ENCODE measurements at regions not wholly inside any gene's neighbourhood (a gene's known extent, or its start where the extent isn't known, plus 50 kb on each side); places are given as distances from the start of the nearest gene placed in this dataset.

- Histone ChIP-seq H3K9me2 (ENCODE audit: insufficient read depth, low read length) (no peaks in the 10 kb centered on the region), H3K79me2 (replicated peaks; ENCODE audit: insufficient read depth, low read length) (no peaks in the 10 kb centered on the region), H3K27ac (ENCODE audit: low read length) (no peak overlapping the region), H3K4me3 (ENCODE audit: low read length) (no peak overlapping the region), H3K27me3 (ENCODE audit: insufficient read depth, low read depth, low read length) (no peaks in the 10 kb centered on the region), H3K9ac (ENCODE audit: low read length) (no peak overlapping the region), H2AFZ (ENCODE audit: low read depth, low read length) (no peak overlapping the region), H3F3A (ENCODE audit: insufficient read depth, low read length, poor library complexity, severe bottlenecking) (no peaks in the 10 kb centered on the region), H3K36me3 (ENCODE audit: insufficient read depth, low read length) (no peaks in the 10 kb centered on the region), H3K9me3 (ENCODE audit: low read length) (no peaks in the 10 kb centered on the region), H4K20me1 (ENCODE audit: insufficient read depth) (no peaks in the 10 kb centered on the region), H3K4me2 (ENCODE audit: low read length) (no peak overlapping the region)
- TF ChIP-seq POLR2AphosphoS5 (IDR thresholded peaks at IDR 0.05) (no peak), EZH2 (IDR thresholded peaks at IDR 0.05; ENCODE audit: borderline replicate concordance, insufficient read depth, low read length, poor library complexity, severe bottlenecking) (no peak), RAD21 (conservative IDR thresholded peaks at IDR 0.05) (no peak), TAF1 (IDR thresholded peaks at IDR 0.05; ENCODE audit: low read depth) (no peak), REST (IDR thresholded peaks at IDR 0.05; ENCODE audit: borderline replicate concordance) (no peak), SMC3 (conservative IDR thresholded peaks at IDR 0.05; ENCODE audit: poor library complexity) (no peak), EP300 (conservative IDR thresholded peaks at IDR 0.05; ENCODE audit: poor library complexity, severe bottlenecking) (no peak), CTCF (IDR thresholded peaks at IDR 0.05; ENCODE audit: poor library complexity, severe bottlenecking) (no peak), MXI1 (conservative IDR thresholded peaks at IDR 0.05; ENCODE audit: poor library complexity, severe bottlenecking) (no peak)
Observed at GRCh38 chr4:12873351-12873750, 610.8 kb downstream of the RAB28 start.

GRCh38 chr4:12861422-12861821 is 622.7 kb downstream of the RAB28 start:
- H2AFZ ChIP-seq (ENCODE audit: low read depth, low read length): no peak overlapping the region
- no peaks in the 10 kb centered on the region for H3K9me3 ChIP-seq (ENCODE audit: low read length)
- H4K20me1 ChIP-seq (ENCODE audit: insufficient read depth): no peaks in the 10 kb centered on the region
- H3K9me2 ChIP-seq (ENCODE audit: insufficient read depth, low read length): no peaks in the 10 kb centered on the region
- no peak overlapping the region for H3K27ac ChIP-seq (ENCODE audit: low read length)
- no peak overlapping the region for H3K4me2 ChIP-seq (ENCODE audit: low read length)
- no peaks in the 10 kb centered on the region for H3K36me3 ChIP-seq (ENCODE audit: insufficient read depth, low read length)
- no peak overlapping the region for H3K4me3 ChIP-seq (ENCODE audit: low read length)
- H3K27me3 ChIP-seq (ENCODE audit: insufficient read depth, low read depth, low read length): no peaks in the 10 kb centered on the region
- no peak overlapping the region for H3K9ac ChIP-seq (ENCODE audit: low read length)
- TF ChIP-seq MXI1 (conservative IDR thresholded peaks at IDR 0.05; ENCODE audit: poor library complexity, severe bottlenecking): no peak
- TF ChIP-seq EZH2 (IDR thresholded peaks at IDR 0.05; ENCODE audit: borderline replicate concordance, insufficient read depth, low read length, poor library complexity, severe bottlenecking): no peak
- TF ChIP-seq SMC3 (conservative IDR thresholded peaks at IDR 0.05; ENCODE audit: poor library complexity): no peak
- TF ChIP-seq POLR2AphosphoS5 (IDR thresholded peaks at IDR 0.05): no peak
- no peak for TF ChIP-seq RAD21 (conservative IDR thresholded peaks at IDR 0.05)
- TF ChIP-seq CTCF (IDR thresholded peaks at IDR 0.05; ENCODE audit: poor library complexity, severe bottlenecking): no peak
- no peak for TF ChIP-seq TAF1 (IDR thresholded peaks at IDR 0.05; ENCODE audit: low read depth)
- H3K79me2 ChIP-seq (replicated peaks; ENCODE audit: insufficient read depth, low read length): no peaks in the 10 kb centered on the region
- H3F3A ChIP-seq (ENCODE audit: insufficient read depth, low read length, poor library complexity, severe bottlenecking): no peaks in the 10 kb centered on the region
